B cell (primary cell): ENCODE measurements at regions not wholly inside any gene's neighbourhood (a gene's known extent, or its start where the extent isn't known, plus 50 kb on each side); places are given as distances from the start of the nearest gene placed in this dataset.

ENCODE experiments used
- CTCF ChIP-seq: fragments of 200-600 bp; IDR thresholded peaks from one replicate; pipeline ENCODE4 v1.8.0; 2022; ENCODE audit warnings: antibody characterized with exemption, mild to moderate bottlenecking
- EZH2 ChIP-seq: IDR thresholded peaks from 2 replicates; pipeline ENCODE4 v1.6.1; 2012; ENCODE audit warnings: borderline replicate concordance, low read depth, mild to moderate bottlenecking, moderate library complexity, low read length; ENCODE audit not compliant: insufficient read depth, poor library complexity, severe bottlenecking

- no peak for TF ChIP-seq CTCF
- TF ChIP-seq EZH2: no peak
These were observed 416.3 kb downstream of the LIG4 start for GRCh38 chr13:107799001-107799400.
